T-helper 1 cell treated with Interleukin-12 subunit alpha and Interleukin-12 subunit beta and Interleukin-4 antibody, amounts not matched to agents 30 ng/mL and 1 ng/mL, for 36 hours (primary cell): ENCODE measurements at regions not wholly inside any gene's neighbourhood (a gene's known extent, or its start where the extent isn't known, plus 50 kb on each side); places are given as distances from the start of the nearest gene placed in this dataset.
"Not testable (repeated sequence)": the region's sequence is repeated elsewhere in the genome, so short reads cannot be mapped to it uniquely, and the experiment has no call there.

Experiments
- intact Hi-C: fragments of 100-400 bp; cut with micrococcal nuclease; formaldehyde crosslinking; loops from one replicate; pipeline ENCODE4 v1.15.1; 2024

GRCh38 chr2:41267929-41268659 lies 779.7 kb upstream of the PKDCC start:
- intact Hi-C loops = no loop called here

- intact Hi-C loops = no loop called here
Measured at GRCh38 chr2:41283079-41283775, 764.6 kb upstream of the PKDCC start.

- intact Hi-C loops = no loop called here
Measured at GRCh38 chr2:41293491-41293890, 754.3 kb upstream of the PKDCC start.

GRCh38 chr2:41294331-41294730 lies 753.5 kb upstream of the PKDCC start:
- intact Hi-C loops = no loop called here

- intact Hi-C loops = no loop called here
Measured at GRCh38 chr2:41313082-41313481, 734.7 kb upstream of the PKDCC start.

GRCh38 chr2:41314511-41315070 lies 733.2 kb upstream of the PKDCC start:
- intact Hi-C loops = no loop called here

- intact Hi-C loops = no loop called here
Measured at GRCh38 chr2:41319437-41319836, 728.4 kb upstream of the PKDCC start.

GRCh38 chr2:41320491-41320890 lies 727.3 kb upstream of the PKDCC start:
- intact Hi-C loops = no loop called here

GRCh38 chr2:41321351-41321750 lies 726.5 kb upstream of the PKDCC start:
- intact Hi-C loops = no loop called here

- intact Hi-C loops = no loop called here
Measured at GRCh38 chr2:41326851-41327250, 721.0 kb upstream of the PKDCC start.

- intact Hi-C loops = no loop called here
Measured at GRCh38 chr2:41329040-41329439, 718.8 kb upstream of the PKDCC start.

GRCh38 chr2:41334159-41334558 lies 713.7 kb upstream of the PKDCC start:
- intact Hi-C loops = no loop called here

GRCh38 chr2:41335573-41335972 lies 712.2 kb upstream of the PKDCC start:
- intact Hi-C loops = not testable (repeated sequence)

- intact Hi-C loops = no loop called here
Measured at GRCh38 chr2:41337956-41338355, 709.9 kb upstream of the PKDCC start.

- intact Hi-C loops = no loop called here
Measured at GRCh38 chr2:41344529-41344928, 703.3 kb upstream of the PKDCC start.

GRCh38 chr2:41353060-41353459 lies 694.8 kb upstream of the PKDCC start:
- intact Hi-C loops = no loop called here

- intact Hi-C loops = no loop called here
Measured at GRCh38 chr2:41355794-41356193, 692.0 kb upstream of the PKDCC start.

GRCh38 chr2:41364842-41365241 lies 683.0 kb upstream of the PKDCC start:
- intact Hi-C loops = no loop called here

- intact Hi-C loops = no loop called here
Measured at GRCh38 chr2:41375901-41376300, 671.9 kb upstream of the PKDCC start.

- intact Hi-C loops = no loop called here
Measured at GRCh38 chr2:41377837-41378236, 670.0 kb upstream of the PKDCC start.

GRCh38 chr2:41378420-41378819 lies 669.4 kb upstream of the PKDCC start:
- intact Hi-C loops = no loop called here

GRCh38 chr2:41379496-41380221 lies 668.2 kb upstream of the PKDCC start:
- intact Hi-C loops = no loop called here
